Lung (tissue), 11 donors: ENCODE measurements at regions not wholly inside any gene's neighbourhood (a gene's known extent, or its start where the extent isn't known, plus 50 kb on each side); places are given as distances from the start of the nearest gene placed in this dataset.

Source experiments
- ATAC-seq: fragments of 200-7000 bp; cut with Tn5 transposase; one replicate; pipeline ENCODE4 v1.9.1; 2020; ENCODE audit warnings: moderate number of reproducible peaks; ENCODE audit not compliant: insufficient read depth, low FRiP score
- DNase-seq, 3 donors: peaks; one replicate each; pipeline ENCODE4 v3.0.0-alpha.2; 2013 to 2017
- H3K27ac ChIP-seq, 2 donors: one replicate each; pipeline ENCODE4 v1.5.1; 2013; ENCODE audit warnings: mild to moderate bottlenecking in 2 of 2, moderate library complexity in 2 of 2, control low read depth in 1 of 2, inconsistent platforms in 1 of 2, low read depth in 1 of 2, low read length in 1 of 2
- H3K27me3 ChIP-seq, 3 donors: one replicate each; pipeline ENCODE4 v1.5.1; 2013; ENCODE audit warnings: low read length in 2 of 3; ENCODE audit not compliant: control insufficient read depth in 3 of 3, insufficient read depth in 3 of 3
- H3K36me3 ChIP-seq, 4 donors: one replicate each; pipeline ENCODE4 v1.5.1; 2013; ENCODE audit warnings: low read length in 4 of 4, mild to moderate bottlenecking in 1 of 4, moderate library complexity in 1 of 4; ENCODE audit not compliant: control insufficient read depth in 4 of 4, insufficient read depth in 4 of 4
- H3K4me1 ChIP-seq, 5 donors: one replicate each; pipeline ENCODE4 v1.5.1; 2013; ENCODE audit warnings: low read length in 5 of 5, mild to moderate bottlenecking in 2 of 5, moderate library complexity in 1 of 5; ENCODE audit not compliant: control insufficient read depth in 5 of 5, insufficient read depth in 5 of 5
- H3K4me3 ChIP-seq: one replicate; pipeline ENCODE4 v1.5.1; 2013; ENCODE audit warnings: mild to moderate bottlenecking, control low read depth, moderate library complexity
- H3K9ac ChIP-seq, 2 donors: one replicate each; pipeline ENCODE4 v1.5.1; 2013; ENCODE audit warnings: low read length in 2 of 2, control low read depth in 1 of 2; ENCODE audit not compliant: insufficient read depth in 1 of 2
- H3K9me3 ChIP-seq, 4 donors: one replicate each; pipeline ENCODE4 v1.5.1; 2013; ENCODE audit warnings: low read length in 3 of 4, mild to moderate bottlenecking in 1 of 4, moderate library complexity in 1 of 4; ENCODE audit not compliant: control insufficient read depth in 4 of 4, insufficient read depth in 3 of 4
- WGBS, 2 donors: extraction: QIAGEN DNeasy Blood & Tissue Kit; methylation state at CpG; one replicate each; pipeline ENCODE4 v1.1.7; 2013; 5-methylcytosine and 5-hydroxymethylcytosine counted together
- TF ChIP-seq, protein P1 (sequence below): IDR thresholded peaks from 2 replicates; pipeline ENCODE4 v1.5.1; 2012; ENCODE audit warnings: mild to moderate bottlenecking; ENCODE audit errors: control extremely low read depth, extremely low read depth
- donor health status: control.
- donor health status: control.
- donor health status: Bipolar disorder and iron deficiency.
- donor health status: healthy.
- donor health status: DM: yes; HTN: yes; CAD: no.

DNA sequence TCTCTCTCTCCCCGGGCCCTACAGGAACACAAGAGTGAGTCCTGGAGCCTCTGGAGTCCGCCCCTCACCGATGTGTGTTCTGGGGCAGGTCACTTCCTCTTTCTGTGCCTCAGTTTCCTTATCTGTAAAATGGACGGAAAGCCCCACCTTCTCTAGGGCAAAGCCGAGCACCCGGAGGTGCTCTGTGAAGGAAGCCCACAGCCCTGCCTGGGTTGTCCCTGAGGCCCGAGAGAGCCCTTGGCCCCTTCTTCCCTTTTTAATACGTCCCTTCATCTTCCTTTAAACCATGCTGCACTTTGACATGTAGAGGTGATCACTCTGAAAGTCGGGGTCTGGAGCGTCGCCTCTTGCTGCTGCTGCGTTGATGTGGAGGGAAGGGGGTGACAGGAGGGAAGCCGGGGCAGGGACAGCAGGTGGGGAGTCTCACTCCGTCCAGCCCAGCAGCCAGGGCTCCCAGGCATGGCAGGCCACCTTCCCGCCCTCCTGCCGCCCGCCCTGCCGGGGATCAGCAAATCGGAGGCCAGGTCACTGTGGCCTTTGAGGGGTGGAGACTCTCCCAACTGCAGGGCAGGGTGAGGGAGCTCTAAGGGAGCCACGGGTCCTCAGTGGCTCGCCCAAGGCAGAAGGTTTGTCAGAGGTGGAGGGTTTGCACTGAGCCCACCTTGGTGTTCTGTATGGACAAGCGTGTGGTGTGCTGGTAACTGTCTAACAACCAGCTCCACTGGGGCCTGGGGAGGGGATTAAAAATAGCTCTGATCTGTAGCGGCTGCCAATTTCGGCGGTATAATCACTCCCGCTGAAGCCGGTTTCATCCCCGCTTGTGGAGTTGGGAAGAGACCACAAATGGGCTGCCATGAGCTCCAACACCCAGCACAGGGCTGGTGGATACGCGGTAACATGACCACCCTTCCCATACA lies 135.9 kb upstream of the ID2 start:
- WGBS, 2 donors: 83 to 86% methylated on average over 30 of the region's 30 CpGs
- ATAC-seq (no peak), DNase-seq (no peak)
- Histone ChIP-seq H3K4me1 (peaks cover 0 to 21% (median 2%) of the 10 kb centered on the region in 5 donors), H3K9me3 (no peaks in the 10 kb centered on the region), H3K27ac (peak overlapping the region in 1 of 2 donors; percentile 35), H3K27me3 (no peaks in the 10 kb centered on the region), H3K36me3 (no peaks in the 10 kb centered on the region), H3K9ac (no peak overlapping the region), H3K4me3 (no peak overlapping the region)
- TF ChIP-seq, protein P1, sequence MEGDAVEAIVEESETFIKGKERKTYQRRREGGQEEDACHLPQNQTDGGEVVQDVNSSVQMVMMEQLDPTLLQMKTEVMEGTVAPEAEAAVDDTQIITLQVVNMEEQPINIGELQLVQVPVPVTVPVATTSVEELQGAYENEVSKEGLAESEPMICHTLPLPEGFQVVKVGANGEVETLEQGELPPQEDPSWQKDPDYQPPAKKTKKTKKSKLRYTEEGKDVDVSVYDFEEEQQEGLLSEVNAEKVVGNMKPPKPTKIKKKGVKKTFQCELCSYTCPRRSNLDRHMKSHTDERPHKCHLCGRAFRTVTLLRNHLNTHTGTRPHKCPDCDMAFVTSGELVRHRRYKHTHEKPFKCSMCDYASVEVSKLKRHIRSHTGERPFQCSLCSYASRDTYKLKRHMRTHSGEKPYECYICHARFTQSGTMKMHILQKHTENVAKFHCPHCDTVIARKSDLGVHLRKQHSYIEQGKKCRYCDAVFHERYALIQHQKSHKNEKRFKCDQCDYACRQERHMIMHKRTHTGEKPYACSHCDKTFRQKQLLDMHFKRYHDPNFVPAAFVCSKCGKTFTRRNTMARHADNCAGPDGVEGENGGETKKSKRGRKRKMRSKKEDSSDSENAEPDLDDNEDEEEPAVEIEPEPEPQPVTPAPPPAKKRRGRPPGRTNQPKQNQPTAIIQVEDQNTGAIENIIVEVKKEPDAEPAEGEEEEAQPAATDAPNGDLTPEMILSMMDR: no peak

DNA sequence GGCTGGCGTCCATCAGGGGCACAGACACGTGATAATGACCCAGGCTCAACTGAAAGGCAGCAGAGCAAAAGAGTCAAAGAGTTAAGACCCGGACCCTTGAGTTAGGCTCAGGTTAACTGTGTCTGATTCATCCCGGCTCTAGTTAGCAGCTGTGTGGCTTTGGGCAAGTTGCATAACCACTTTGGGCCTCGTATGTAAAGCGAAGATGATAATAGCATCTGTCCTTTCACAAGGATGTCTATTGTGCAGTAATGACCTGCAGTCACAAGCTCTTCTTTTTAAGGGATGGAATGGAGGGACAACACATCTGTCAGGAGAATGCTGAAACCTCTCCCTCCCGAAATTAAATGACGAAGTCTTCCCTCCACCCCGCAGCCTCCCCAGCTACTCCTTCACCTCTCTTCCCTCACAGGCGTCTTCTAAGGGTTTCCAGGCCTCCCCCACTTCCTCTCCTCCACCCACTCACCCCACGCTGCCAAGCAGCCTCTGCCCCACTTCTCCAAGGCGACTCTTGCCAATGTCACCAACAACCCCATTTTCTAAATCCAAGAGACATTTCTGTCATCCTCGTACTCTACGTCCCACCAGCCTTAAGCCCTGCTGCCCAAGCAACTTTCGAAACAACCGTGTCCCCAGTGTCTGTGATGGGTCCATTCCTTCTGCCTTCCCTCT lies 135.1 kb upstream of the ID2 start:
- no peak overlapping the region for H3K4me3 ChIP-seq
- TF ChIP-seq, protein P1: no peak
- DNase-seq (peak in 1 of 3 donors; percentile 4), ATAC-seq (no peak)
- no peaks in the 10 kb centered on the region for H3K36me3 ChIP-seq
- WGBS, 2 donors: 45 to 67% methylated on average over 16 of the region's 16 CpGs
- H3K9me3 ChIP-seq: no peaks in the 10 kb centered on the region
- H3K27me3 ChIP-seq: no peaks in the 10 kb centered on the region
- H3K4me1 ChIP-seq: peaks cover 0 to 28% (median 2%) of the 10 kb centered on the region in 5 donors
- H3K27ac ChIP-seq: peak overlapping the region in 1 of 2 donors; percentile 35
- H3K9ac ChIP-seq: no peak overlapping the region

DNA sequence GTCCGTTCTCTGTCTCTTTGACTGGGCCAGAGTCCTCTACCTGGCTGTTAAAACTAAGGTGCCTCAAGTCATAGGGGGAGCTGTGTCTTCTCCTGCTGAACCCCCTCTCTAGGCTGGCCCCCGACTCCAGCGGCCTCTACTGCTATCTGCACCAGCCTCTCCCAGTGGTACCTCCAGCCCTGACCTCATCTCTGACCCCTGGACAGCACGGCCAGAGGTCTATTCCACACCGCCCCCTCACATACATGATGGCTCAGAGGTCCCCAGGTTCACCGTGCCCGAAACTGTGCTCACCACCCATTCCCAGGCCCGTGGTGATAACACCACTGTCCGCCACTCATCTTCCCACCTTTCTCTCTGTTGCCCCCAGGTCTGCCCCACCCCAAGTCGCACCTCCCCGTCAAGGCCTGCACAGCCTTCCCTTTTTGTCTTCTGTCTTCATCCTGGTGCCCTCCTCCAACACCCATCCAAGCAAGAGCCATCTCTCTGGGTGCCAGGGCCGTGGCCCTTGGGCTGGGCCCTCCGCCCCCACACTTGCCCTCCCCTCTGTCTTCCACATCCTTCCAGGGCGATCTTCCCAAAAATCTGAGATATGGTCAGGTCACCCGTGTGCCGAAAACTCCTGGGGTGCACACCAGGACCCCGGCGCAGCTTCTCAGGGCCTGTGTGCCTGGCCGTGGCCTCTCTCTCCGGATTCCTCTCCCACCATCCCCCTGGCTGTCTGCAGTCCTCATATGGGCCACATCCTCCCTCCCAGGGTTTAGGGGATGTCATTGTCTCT lies 134.4 kb upstream of the ID2 start:
- 96% methylated on average over 20 of the region's 20 CpGs for WGBS, 2 donors
- H3K27me3 ChIP-seq: no peaks in the 10 kb centered on the region
- H3K4me3 ChIP-seq: no peak overlapping the region
- no peaks in the 10 kb centered on the region for H3K36me3 ChIP-seq
- no peak overlapping the region for H3K9ac ChIP-seq
- no peaks in the 10 kb centered on the region for H3K9me3 ChIP-seq
- TF ChIP-seq, protein P1: no peak
- DNase-seq (peak in 1 of 3 donors; percentile 4), ATAC-seq (no peak)
- H3K27ac ChIP-seq: no peak overlapping the region
- H3K4me1 ChIP-seq: peaks cover 0 to 29% (median 2%) of the 10 kb centered on the region in 5 donors
